SHP77 (cell line): ENCODE measurements at regions not wholly inside any gene's neighbourhood (a gene's known extent, or its start where the extent isn't known, plus 50 kb on each side); places are given as distances from the start of the nearest gene placed in this dataset.

ENCODE experiments used
- DNase-seq, 2 experiments: peaks; one replicate each; lab custom pipeline; 2025; lab: John Stamatoyannopoulos, UW

- no peak for DNase-seq
Observed at GRCh38 chr12:59046763-59047534, 126.6 kb upstream of the LRIG3 start.

- no peak for DNase-seq
Observed at GRCh38 chr12:59044791-59045190, 124.5 kb upstream of the LRIG3 start.

- no peak for DNase-seq
Observed at GRCh38 chr12:59041241-59042121, 121.2 kb upstream of the LRIG3 start.

GRCh38 chr12:59040656-59041055, 120.4 kb upstream of the LRIG3 start:
- DNase-seq: no peak

GRCh38 chr12:59040043-59040442, 119.7 kb upstream of the LRIG3 start:
- no peak for DNase-seq

GRCh38 chr12:59039005-59039404, 118.7 kb upstream of the LRIG3 start:
- DNase-seq: no peak

GRCh38 chr12:59036973-59037762, 116.9 kb upstream of the LRIG3 start:
- DNase-seq: no peak

GRCh38 chr12:59036347-59036746, 116.0 kb upstream of the LRIG3 start:
- DNase-seq: no peak

GRCh38 chr12:59031313-59031712, 111.0 kb upstream of the LRIG3 start:
- DNase-seq: no peak

GRCh38 chr12:59030415-59030814, 110.1 kb upstream of the LRIG3 start:
- DNase-seq: peak; percentile 41

GRCh38 chr12:59027199-59027598, 106.9 kb upstream of the LRIG3 start:
- no peak for DNase-seq

GRCh38 chr12:59023861-59024424, 103.6 kb upstream of the LRIG3 start:
- no peak for DNase-seq

- no peak for DNase-seq
Observed at GRCh38 chr12:59020073-59020946, 100.0 kb upstream of the LRIG3 start.

GRCh38 chr12:59014885-59015284, 94.6 kb upstream of the LRIG3 start:
- DNase-seq: no peak

GRCh38 chr12:59010941-59011340, 90.6 kb upstream of the LRIG3 start:
- no peak for DNase-seq

GRCh38 chr12:59010118-59010517, 89.8 kb upstream of the LRIG3 start:
- DNase-seq: no peak

- no peak for DNase-seq
Observed at GRCh38 chr12:59007620-59008019, 87.3 kb upstream of the LRIG3 start.

- DNase-seq: no peak
Observed at GRCh38 chr12:59005193-59005955, 85.1 kb upstream of the LRIG3 start.

- DNase-seq: no peak
Observed at GRCh38 chr12:59004456-59004855, 84.2 kb upstream of the LRIG3 start.

- DNase-seq: no peak
Observed at GRCh38 chr12:58995666-58996363, 75.5 kb upstream of the LRIG3 start.
